ENCODE measurements at regions not wholly inside any gene's neighbourhood (a gene's known extent, or its start where the extent isn't known, plus 50 kb on each side); places are given as distances from the start of the nearest gene placed in this dataset.

- no peak for DNase-seq (ENCODE audit: low spot score)
These were observed 406.2 kb upstream of the IRX4 start for GRCh38 chr5:2288968-2289367.

DNA sequence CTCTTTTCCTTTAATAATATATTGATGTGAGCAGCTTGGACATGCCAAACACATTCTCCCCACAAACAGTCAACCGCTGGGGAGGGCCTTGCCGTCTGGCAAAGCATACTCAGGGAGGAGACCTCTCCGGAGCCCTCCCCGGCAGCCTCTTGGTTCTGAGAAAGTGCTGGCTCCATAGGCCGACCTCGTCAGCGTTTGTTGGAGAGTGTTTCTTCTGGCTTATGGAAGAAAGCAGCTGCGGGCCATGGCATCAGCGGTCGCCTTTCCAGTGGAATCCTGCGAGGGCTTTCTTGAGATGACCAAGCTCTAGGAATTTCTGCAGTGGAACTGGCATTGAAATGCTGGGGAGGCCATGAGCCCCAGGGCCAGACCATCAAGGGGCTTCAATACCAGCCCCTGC, 405.7 kb upstream of the IRX4 start:
- no peak for DNase-seq (ENCODE audit: low spot score)

GRCh38 chr5:2286250-2286649, 403.5 kb upstream of the IRX4 start:
- DNase-seq (ENCODE audit: low spot score): no peak

DNA sequence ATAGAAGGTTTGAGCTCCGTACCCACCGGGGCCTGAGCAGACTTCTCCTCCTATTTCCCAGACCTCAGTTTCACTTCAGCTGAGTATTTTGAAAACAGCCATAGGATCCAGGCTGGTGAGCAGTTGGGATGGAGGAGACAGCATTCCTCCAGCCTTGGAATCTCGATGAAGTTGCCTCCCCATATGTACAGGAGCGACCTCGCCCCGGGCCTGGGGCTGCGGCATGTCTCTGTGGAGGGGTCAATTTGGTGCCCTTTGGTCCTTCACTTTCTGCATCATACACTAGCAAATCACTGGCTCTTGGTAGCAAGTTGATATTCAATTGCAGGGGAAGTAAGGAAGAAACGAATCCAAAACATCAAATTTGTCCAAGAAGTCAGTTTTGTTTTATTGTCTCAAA, 402.0 kb upstream of the IRX4 start:
- no peak for DNase-seq (ENCODE audit: low spot score)

GRCh38 chr5:2283481-2284045, 400.8 kb upstream of the IRX4 start:
- no peak for DNase-seq (ENCODE audit: low spot score)

DNA sequence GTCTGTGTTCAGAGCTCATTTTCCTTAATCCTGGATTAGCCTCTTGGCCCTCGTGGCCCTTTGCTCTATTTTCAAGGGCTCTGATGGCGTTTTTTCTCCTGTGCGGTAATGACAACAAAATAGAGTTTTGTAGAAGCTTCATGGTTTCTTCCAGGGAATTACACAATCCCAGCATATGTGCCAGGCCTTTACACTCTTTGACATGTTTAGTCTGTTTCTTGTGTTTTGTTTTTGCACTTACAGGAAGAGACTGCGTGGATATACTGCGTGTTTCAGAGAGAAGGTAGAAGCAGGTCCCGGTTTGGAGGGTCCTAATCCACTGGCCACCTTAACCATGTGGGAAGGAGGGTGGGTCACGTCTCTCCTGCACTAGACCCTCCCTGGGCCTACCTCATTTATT, 400.2 kb upstream of the IRX4 start:
- DNase-seq (ENCODE audit: low spot score): no peak

GRCh38 chr5:2282034-2282690, 399.4 kb upstream of the IRX4 start:
- DNase-seq (ENCODE audit: low spot score): no peak

GRCh38 chr5:2281446-2281845, 398.7 kb upstream of the IRX4 start:
- no peak for DNase-seq (ENCODE audit: low spot score)

DNA sequence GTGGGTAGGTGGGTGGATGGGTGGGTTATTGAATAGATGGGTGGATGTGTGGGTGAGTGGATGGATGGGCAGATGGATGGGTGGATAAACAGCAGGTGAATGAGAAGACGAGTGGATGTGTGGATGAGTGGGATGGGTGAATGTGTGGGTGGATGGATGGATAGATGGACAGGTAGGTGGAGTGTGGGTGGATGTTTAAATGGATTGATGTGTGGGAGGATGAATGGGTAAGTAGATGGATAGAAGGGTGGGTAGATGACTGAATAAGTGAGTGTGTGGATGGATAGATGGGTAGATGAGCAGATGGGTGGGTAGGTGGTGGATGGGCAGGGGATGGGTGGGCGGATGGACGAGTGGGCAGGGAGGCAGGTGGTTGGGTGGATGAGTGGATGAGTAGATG, 397.6 kb upstream of the IRX4 start:
- no peak for DNase-seq (ENCODE audit: low spot score)

DNA sequence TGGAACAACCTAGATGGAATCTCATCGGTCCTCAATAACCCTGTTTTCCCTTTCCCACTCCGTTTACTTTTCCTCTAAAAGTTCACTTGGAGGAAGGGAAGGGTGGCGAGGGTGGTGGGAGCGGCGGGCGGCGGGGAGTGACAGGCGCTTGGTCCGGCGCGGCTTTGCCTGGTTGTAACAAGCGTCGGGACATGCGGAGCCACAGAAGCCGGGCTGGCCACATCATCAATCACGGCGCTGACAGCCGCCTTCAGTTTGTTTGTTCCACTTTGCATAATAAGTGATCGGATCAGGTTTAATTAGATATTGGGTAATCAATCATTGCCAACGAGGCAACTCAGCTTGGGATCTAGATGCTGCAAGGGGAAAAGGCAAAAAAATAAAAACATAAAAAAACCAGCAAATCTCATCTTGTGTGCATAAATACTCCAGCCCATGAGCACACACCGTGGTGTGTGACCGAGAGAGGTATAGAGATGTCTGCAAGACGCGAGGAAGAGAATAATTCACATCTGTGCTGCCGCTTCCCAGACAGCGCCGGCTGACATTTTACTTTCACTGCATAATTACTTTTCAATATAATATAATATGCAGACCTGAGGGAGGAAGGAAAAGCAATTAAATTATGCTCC, 396.2 kb upstream of the IRX4 start:
- DNase-seq (ENCODE audit: low spot score): no peak

GRCh38 chr5:2277886-2278285, 395.2 kb upstream of the IRX4 start:
- DNase-seq (ENCODE audit: low spot score): no peak

DNA sequence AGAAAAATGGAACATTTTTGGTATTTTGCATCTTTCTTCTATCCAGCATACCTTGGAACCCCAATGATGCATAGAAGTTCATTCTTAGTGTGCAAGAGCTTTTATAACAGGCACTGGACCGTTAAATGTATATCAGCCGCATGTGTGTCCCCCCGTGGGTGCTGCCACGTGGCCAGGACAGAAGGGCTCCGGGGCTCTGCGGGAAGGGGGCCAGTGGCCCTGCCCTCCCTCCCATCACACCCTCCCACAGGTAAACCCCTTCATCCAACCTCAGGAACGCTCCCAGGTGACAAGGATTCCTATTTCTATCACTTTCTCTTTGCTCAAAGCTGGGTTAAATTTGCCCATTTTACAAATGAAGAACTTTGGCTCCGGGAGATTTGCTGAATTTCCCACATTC, 393.4 kb upstream of the IRX4 start:
- DNase-seq (ENCODE audit: low spot score): no peak

GRCh38 chr5:2272755-2273154, 390.0 kb upstream of the IRX4 start:
- no peak for DNase-seq (ENCODE audit: low spot score)

DNA sequence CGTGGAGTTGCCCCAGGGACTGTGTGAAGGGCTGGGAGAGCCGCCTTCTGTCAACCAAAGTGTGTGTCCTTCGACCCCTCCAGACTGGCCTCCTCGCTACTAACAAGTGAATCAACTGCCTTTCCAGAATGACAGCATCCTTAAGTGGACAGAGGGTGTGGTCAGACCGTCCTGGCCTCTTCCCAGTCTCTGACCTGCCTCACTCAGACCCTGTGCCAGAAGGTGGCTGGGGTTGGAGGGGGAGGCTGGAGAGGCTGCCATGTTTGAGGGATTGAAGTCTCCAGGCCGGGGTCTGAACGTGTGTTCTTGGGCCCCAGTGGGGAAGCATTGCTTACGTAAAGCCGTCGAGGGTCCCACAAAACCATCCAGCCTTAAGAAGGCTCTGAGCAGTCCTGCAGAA, 389.3 kb upstream of the IRX4 start:
- no peak for DNase-seq (ENCODE audit: low spot score)

- DNase-seq (ENCODE audit: low spot score): no peak
These were observed 388.6 kb upstream of the IRX4 start for GRCh38 chr5:2271316-2271715.

DNA sequence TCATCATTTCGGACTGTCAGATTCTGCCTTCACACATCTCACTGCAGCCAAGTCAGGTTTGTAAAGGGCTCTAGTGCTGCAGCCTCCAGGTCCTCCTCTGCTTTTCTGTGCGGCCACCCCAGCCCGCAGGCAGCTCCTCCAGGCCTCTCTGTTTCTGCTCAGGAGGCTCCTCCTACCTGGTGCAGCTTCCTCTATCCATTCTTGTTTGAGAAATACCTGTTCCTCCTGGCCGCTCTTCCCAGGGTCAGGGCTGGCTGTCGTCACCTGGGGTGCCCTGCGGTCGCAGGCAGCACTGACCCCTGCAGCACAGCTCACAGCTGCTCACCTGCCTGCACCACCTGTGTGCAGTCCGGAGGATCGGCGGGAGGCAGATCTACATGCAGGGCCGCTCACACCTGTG, 387.7 kb upstream of the IRX4 start:
- no peak for DNase-seq (ENCODE audit: low spot score)

- DNase-seq (ENCODE audit: low spot score): no peak
These were observed 386.9 kb upstream of the IRX4 start for GRCh38 chr5:2269656-2270055.

DNA sequence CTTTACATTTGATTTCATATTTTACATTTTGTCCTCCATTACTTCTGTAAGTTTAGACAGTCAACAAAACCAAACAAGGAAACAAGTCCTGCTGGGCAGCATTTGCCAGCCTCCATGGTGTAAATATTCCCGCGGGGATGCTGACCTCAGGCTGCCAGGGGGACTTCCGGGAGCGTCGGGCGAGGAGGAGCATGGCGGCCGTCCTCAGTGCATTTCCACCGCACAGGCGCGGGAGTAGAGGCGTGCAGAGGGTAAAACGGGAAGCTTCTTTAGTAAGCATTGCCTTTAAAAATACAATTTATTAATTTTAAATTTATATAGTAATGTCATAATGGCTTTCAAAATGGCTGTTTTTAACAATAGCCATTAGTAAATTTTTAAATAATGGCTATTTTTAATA, 385.3 kb upstream of the IRX4 start:
- no peak for DNase-seq (ENCODE audit: low spot score)

- DNase-seq (ENCODE audit: low spot score): no peak
These were observed 384.0 kb upstream of the IRX4 start for GRCh38 chr5:2266641-2267240.

DNA sequence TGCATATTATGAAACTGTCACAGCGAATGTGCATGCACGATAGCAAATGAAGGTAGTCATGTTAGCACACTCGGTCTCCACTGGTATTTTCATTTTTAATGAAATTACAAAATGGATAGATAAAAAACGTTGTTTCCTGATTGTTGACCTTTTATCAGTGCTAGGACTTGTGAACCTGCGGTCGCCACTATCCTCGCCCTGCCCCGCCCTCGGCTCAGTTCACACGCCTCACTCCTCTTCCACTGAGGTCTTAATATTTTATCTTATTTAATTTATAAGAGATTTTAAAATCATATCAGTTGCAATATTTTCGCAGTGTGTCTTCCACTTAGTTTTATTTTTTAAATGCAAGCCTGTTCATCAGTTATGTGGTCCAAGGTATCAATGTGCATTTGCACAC, 382.6 kb upstream of the IRX4 start:
- no peak for DNase-seq (ENCODE audit: low spot score)

GRCh38 chr5:2263763-2264162, 381.0 kb upstream of the IRX4 start:
- no peak for DNase-seq (ENCODE audit: low spot score)

DNA sequence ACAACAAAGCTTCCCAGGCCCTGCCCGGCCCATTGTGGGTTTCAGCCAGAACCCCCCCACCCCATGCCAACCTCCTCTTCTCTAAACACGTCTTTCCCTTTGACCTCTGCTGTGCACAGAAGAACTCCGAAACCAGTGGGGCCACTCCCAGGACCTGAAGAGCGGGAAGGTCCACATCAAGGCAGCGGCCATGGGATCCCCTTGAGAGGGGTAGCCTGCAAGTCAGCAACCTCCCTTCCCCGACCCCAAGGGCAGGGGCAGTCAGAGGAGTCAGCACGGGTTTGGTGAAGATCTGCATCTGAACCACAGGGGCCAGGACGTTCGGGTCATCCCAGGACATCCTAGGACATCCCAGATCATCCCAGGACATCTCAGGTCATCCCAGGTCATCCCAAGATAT, 379.9 kb upstream of the IRX4 start:
- DNase-seq (ENCODE audit: low spot score): no peak

DNA sequence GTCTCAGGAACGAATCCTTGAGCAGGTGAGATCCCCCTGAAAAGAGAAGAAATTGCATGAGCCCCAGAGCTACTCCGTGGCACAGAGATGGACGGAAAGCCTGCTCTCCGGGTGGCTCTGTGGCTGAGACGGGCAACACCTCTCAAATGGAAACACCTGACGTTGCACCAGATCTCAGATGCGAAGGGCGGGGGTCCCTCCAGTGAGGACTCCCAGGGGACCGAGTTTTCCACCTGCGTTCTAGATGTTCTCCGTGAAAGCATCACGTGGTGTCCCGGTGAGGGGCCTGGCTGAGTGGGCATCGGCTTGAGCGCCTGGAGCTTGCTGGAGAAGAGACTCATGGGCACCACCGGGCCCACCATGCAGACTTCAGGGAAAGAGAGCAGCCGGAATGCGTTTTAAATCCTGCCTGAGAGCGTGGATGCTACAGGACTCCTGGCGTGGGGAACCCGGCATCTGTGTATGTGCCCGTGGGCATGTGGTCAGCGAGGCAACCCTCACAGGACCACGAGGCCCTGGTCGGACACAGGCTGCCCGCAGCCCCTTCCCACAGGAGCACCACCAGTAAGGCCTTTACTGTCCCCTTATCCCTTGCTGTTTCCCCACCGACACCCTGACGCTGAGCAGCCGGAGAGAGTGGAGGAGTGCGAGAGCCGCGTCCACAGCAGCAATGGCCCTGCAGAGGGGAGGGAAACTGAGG, 378.4 kb upstream of the IRX4 start:
- no peak for DNase-seq (ENCODE audit: low spot score)

All from HuH-7.5 (cell line).